K562 (cell line): ENCODE measurements at regions not wholly inside any gene's neighbourhood (a gene's known extent, or its start where the extent isn't known, plus 50 kb on each side); places are given as distances from the start of the nearest gene placed in this dataset.

ENCODE experiments used
- ATAC-seq: fragments of 200-7000 bp; cut with Tn5 transposase; 3 replicates; pipeline ENCODE4 v1.9.1; 2020; ENCODE audit warnings: moderate library complexity
- BruUV-seq: library from RNA; stranded (reverse); fragments of 400-500 nt; replicated peaks from 2 replicates; lab custom pipeline; 2021; lab: Mats Ljungman, UMichigan
- CTCF ChIA-PET: fragments of 300-600 bp; formaldehyde crosslinking; extraction: SDS; loops from one replicate; lab custom pipeline; 2021; ENCODE audit warnings: low intra/inter-chr PET ratio; lab: Yijun Ruan, JAX
- POLR2A ChIA-PET: fragments of 300-600, 350-650 bp; sonication (Branson Sonifier 250); formaldehyde crosslinking; extraction: SDS; loops from one replicate; lab custom pipeline; 2021; ENCODE audit warnings: antibody characterized with exemption, inconsistent platforms; lab: Yijun Ruan, JAX
- DNase-seq, 4 experiments: peaks; one replicate each; pipeline versions ENCODE4 v3.0.0 to v3.0.0-alpha.2; 2011 to 2018; ENCODE audit warnings: low spot score in 3 of 4, mixed read lengths in 3 of 4; ENCODE audit errors: extremely low read depth in 1 of 4
- FAIRE-seq: peaks from 2 replicates; lab custom pipeline; 2011; peaks lifted over from hg19 to GRCh38; lab: Jason Lieb, UNC
- H2AFZ ChIP-seq: 2 replicates; pipeline ENCODE4 v1.6.0; 2011; ENCODE audit warnings: low read depth, low read length, control low read depth, inconsistent platforms
- H3K27ac ChIP-seq: fragments of 200-600 bp; 3 replicates; pipeline ENCODE4 v1.8.0; 2011; ENCODE audit warnings: low read depth, mild to moderate bottlenecking, control low read depth, inconsistent platforms, low read length, moderate library complexity, mixed read lengths; ENCODE audit errors: extremely low read depth
- H3K27me3 ChIP-seq, 2 experiments: fragments of 300-600 bp in 1 of 2; 2 replicates in 1 of 2; 3 replicates in 1 of 2; pipeline versions ENCODE4 v1.6.0 to v1.8.0; 2011; ENCODE audit warnings: inconsistent platforms in 2 of 2, low read length in 2 of 2, mild to moderate bottlenecking in 1 of 2, mixed read lengths in 1 of 2, moderate library complexity in 1 of 2; ENCODE audit not compliant: control insufficient read depth in 2 of 2, insufficient read depth in 2 of 2
- H3K36me3 ChIP-seq: fragments of 300-600 bp; 3 replicates; pipeline ENCODE4 v1.8.0; 2011; ENCODE audit warnings: mild to moderate bottlenecking, low read length, inconsistent platforms; ENCODE audit not compliant: control insufficient read depth, insufficient read depth
- H3K4me1 ChIP-seq, 2 experiments: fragments of 200-600 bp in 1 of 2; replicated peaks in 1 of 2; 2 replicates in 1 of 2; 3 replicates in 1 of 2; pipeline versions ENCODE4 v1.5.1 to v1.8.0; 2011; ENCODE audit warnings: inconsistent platforms in 2 of 2, low read length in 2 of 2, mild to moderate bottlenecking in 1 of 2, mixed read lengths in 1 of 2, moderate library complexity in 1 of 2; ENCODE audit not compliant: control insufficient read depth in 2 of 2, insufficient read depth in 2 of 2
- H3K4me2 ChIP-seq: 2 replicates; pipeline ENCODE4 v1.6.1; 2011; ENCODE audit warnings: low read length, control low read depth, inconsistent platforms, mixed read lengths; ENCODE audit not compliant: insufficient read depth
- H3K4me3 ChIP-seq: fragments of 200-600 bp; sonication (generic), shearing (Covaris generic); 2 replicates; pipeline ENCODE4 v1.5.1; 2016; ENCODE audit warnings: control low read depth, inconsistent platforms
- H3K79me2 ChIP-seq: fragments of 200-600 bp; 3 replicates; pipeline ENCODE4 v1.8.0; 2011; ENCODE audit warnings: low read length, inconsistent platforms; ENCODE audit not compliant: control insufficient read depth, insufficient read depth
- H3K9ac ChIP-seq, 2 experiments: 2 replicates each; pipeline versions ENCODE4 v1.6.0 to v1.6.1; 2011; ENCODE audit warnings: low read depth in 2 of 2, low read length in 2 of 2, control low read depth in 1 of 2, inconsistent platforms in 1 of 2, mild to moderate bottlenecking in 1 of 2, mixed read lengths in 1 of 2; ENCODE audit not compliant: insufficient read depth in 1 of 2
- H3K9me1 ChIP-seq: one replicate; pipeline ENCODE4 v1.6.0; 2011; ENCODE audit warnings: inconsistent platforms, mild to moderate bottlenecking, low read length, moderate library complexity; ENCODE audit not compliant: control insufficient read depth, insufficient read depth
- H3K9me3 ChIP-seq: replicated peaks from 2 replicates; pipeline ENCODE4 v1.5.1; 2011; ENCODE audit warnings: low read depth, low read length, inconsistent platforms; ENCODE audit not compliant: control insufficient read depth, insufficient read depth
- H4K20me1 ChIP-seq: replicated peaks from 2 replicates; pipeline ENCODE4 v1.6.1; 2011; ENCODE audit warnings: low read length, inconsistent platforms, mixed read lengths; ENCODE audit not compliant: control insufficient read depth, insufficient read depth
- BRF2 ChIP-seq: IDR thresholded peaks from 3 replicates; pipeline ENCODE4 v1.6.1; 2011; ENCODE audit warnings: borderline replicate concordance, mild to moderate bottlenecking; ENCODE audit not compliant: insufficient read length, insufficient read depth
- DPF2 ChIP-seq: fragments of 450-650 bp; IDR thresholded peaks from 2 replicates; pipeline ENCODE4 v1.6.1; 2016
- FOXP4 ChIP-seq: sonication (generic); formaldehyde crosslinking; IDR thresholded peaks from 2 replicates; pipeline ENCODE4 v1.8.0; 2022; ENCODE audit warnings: mild to moderate bottlenecking, missing genetic modification reagents, borderline replicate concordance
- HNRNPL ChIP-seq: fragments of 200-400 bp; formaldehyde crosslinking; IDR thresholded peaks from 2 replicates; pipeline ENCODE4 v1.6.1; 2017; ENCODE audit warnings: low read depth, mild to moderate bottlenecking, low read length
- MAFK ChIP-seq: IDR thresholded peaks from 2 replicates; pipeline ENCODE4 v1.6.1; 2011; ENCODE audit warnings: low read length, improper control_type of control experiment
- NR2F6 ChIP-seq: fragments of 450-650 bp; formaldehyde crosslinking; IDR thresholded peaks from 2 replicates; pipeline ENCODE4 v1.4.0; 2020; ENCODE audit warnings: mild to moderate bottlenecking
- RFX1 ChIP-seq: fragments of 450-650 bp; IDR thresholded peaks from 2 replicates; pipeline ENCODE4 v1.6.1; 2016; ENCODE audit warnings: mild to moderate bottlenecking, moderate library complexity
- SPI1 ChIP-seq: IDR thresholded peaks from 2 replicates; pipeline ENCODE4 v1.6.1; 2011; ENCODE audit warnings: low read depth, low read length, control low read depth, borderline replicate concordance
- TBL1XR1 ChIP-seq, 2 experiments: IDR thresholded peaks; 2 replicates each; pipeline ENCODE4 v1.6.1; 2012; ENCODE audit warnings: improper control_type of control experiment in 2 of 2, low read length in 2 of 2, mild to moderate bottlenecking in 1 of 2
- ZNF217 ChIP-seq: sonication (generic); formaldehyde crosslinking; IDR thresholded peaks from 2 replicates; pipeline ENCODE4 v1.8.0; 2022; ENCODE audit warnings: mild to moderate bottlenecking, missing genetic modification reagents
- ZNF239 ChIP-seq: fragments of 250-450 bp; sonication (Bioruptor Pico); IDR thresholded peaks from 2 replicates; pipeline ENCODE4 v1.4.0; 2020; ENCODE audit warnings: mild to moderate bottlenecking
- ZNF436 ChIP-seq: fragments of 250-450, 450-650 bp; sonication (Bioruptor Pico); formaldehyde crosslinking; IDR thresholded peaks from 2 replicates; pipeline ENCODE4 v1.7.0; 2020; ENCODE audit warnings: mild to moderate bottlenecking
- ZNF76 ChIP-seq: fragments of 250-450 bp; sonication (Bioruptor Pico); IDR thresholded peaks from 2 replicates; pipeline ENCODE4 v1.4.0; 2020; ENCODE audit warnings: mild to moderate bottlenecking, moderate library complexity, borderline replicate concordance
- WGBS: fragments of 100-300 bp; shearing (Covaris generic); methylation state at CpG from one replicate; pipeline ENCODE4 v1.1.6; 2016; ENCODE audit warnings: low coverage, mixed read lengths; ENCODE audit not compliant: insufficient coverage; ENCODE audit errors: missing lambda C conversion rate; 5-methylcytosine and 5-hydroxymethylcytosine counted together
- in situ Hi-C: fragments of 300-500 bp; cut with MboI; formaldehyde crosslinking; loops from 4 replicates; pipeline ENCODE4 v1.15.0; 2018; ENCODE audit warnings: inconsistent platforms, mixed read lengths
- intact Hi-C: fragments of 100-400 bp; cut with micrococcal nuclease; formaldehyde crosslinking; loops from 2 replicates; pipeline ENCODE4 v1.14.2; 2022
- TF ChIP-seq, protein P1 (sequence below): fragments of 450-650 bp; conservative IDR thresholded peaks from 2 replicates; pipeline ENCODE4 v1.6.1; 2016; ENCODE audit warnings: missing genetic modification characterization, low read depth, mild to moderate bottlenecking, control low read depth, missing compliant biosample characterization
- TF ChIP-seq, protein P2 (sequence below): sonication (generic); formaldehyde crosslinking; IDR thresholded peaks from 2 replicates; pipeline ENCODE4 v1.8.1; 2022; ENCODE audit warnings: missing genetic modification reagents

DNA sequence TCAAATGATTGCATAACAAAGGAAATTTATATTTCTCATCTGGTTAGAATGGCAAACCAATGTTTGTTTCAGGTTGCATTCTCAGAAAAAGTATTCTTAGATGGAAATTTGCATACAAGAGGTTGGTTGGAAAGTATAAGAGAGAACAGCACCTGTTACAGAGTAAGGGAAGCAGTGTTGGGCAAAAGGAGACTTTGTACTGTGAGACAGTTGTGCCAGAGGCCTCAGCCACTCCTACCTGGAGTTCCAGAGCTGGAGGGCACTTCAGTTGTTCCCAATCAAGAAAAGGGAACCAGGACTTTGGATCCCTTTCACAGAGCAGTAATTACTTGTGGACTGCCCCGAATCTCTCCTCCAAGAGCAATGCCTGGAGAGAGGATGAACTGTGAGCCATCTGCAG, 81.8 kb downstream of the SPRY2 start (continued):
- no peak for TF ChIP-seq BRF2
- TF ChIP-seq ZNF76 (CRISPR knock-in tag) = no peak
- TF ChIP-seq, protein P1, sequence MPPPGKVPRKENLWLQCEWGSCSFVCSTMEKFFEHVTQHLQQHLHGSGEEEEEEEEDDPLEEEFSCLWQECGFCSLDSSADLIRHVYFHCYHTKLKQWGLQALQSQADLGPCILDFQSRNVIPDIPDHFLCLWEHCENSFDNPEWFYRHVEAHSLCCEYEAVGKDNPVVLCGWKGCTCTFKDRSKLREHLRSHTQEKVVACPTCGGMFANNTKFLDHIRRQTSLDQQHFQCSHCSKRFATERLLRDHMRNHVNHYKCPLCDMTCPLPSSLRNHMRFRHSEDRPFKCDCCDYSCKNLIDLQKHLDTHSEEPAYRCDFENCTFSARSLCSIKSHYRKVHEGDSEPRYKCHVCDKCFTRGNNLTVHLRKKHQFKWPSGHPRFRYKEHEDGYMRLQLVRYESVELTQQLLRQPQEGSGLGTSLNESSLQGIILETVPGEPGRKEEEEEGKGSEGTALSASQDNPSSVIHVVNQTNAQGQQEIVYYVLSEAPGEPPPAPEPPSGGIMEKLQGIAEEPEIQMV (tag) = no peak
- TF ChIP-seq ZNF239 (CRISPR knock-in tag) = no peak
- no peak for TF ChIP-seq MAFK
- TF ChIP-seq ZNF217 (CRISPR knock-in tag) = no peak
- TF ChIP-seq, all 486 proteins: peak for 0

GRCh38 chr13:80256352-80256932, 84.5 kb downstream of the SPRY2 start:
- in situ Hi-C loops (no loop called here), intact Hi-C loops (no loop called here)
- no TSS peak for BruUV-seq
- no peaks in the 10 kb centered on the region for H3K36me3 ChIP-seq
- ATAC-seq = no peak
- H3K4me2 ChIP-seq = no peak overlapping the region
- no peak for DNase-seq
- no peaks in the 10 kb centered on the region for H3K9me3 ChIP-seq
- no peaks in the 10 kb centered on the region for H3K4me1 ChIP-seq
- WGBS = 3% methylated on average over 6 of the region's 7 CpGs
- no peaks in the 10 kb centered on the region for H3K79me2 ChIP-seq
- ChIA-PET CTCF (no interaction called here), POLR2A (no interaction called here)
- no peak overlapping the region for H3K9ac ChIP-seq
- no peak overlapping the region for H2AFZ ChIP-seq
- no peaks in the 10 kb centered on the region for H4K20me1 ChIP-seq
- H3K27me3 ChIP-seq = no peaks in the 10 kb centered on the region
- no peaks in the 10 kb centered on the region for H3K9me1 ChIP-seq
- H3K27ac ChIP-seq = no peak overlapping the region
- no peak for TF ChIP-seq NR2F6
- no peak for TF ChIP-seq RFX1
- no peak for TF ChIP-seq HNRNPL
- no peak for TF ChIP-seq ZNF436 (CRISPR knock-in tag)
- TF ChIP-seq DPF2 = no peak
- no peak for TF ChIP-seq TBL1XR1 (IDR thresholded peaks at IDR 0.05; ENCODE audit: low read length in 2 of 2)
- no peak for TF ChIP-seq FOXP4 (CRISPR knock-in tag)
- TF ChIP-seq, protein P2, sequence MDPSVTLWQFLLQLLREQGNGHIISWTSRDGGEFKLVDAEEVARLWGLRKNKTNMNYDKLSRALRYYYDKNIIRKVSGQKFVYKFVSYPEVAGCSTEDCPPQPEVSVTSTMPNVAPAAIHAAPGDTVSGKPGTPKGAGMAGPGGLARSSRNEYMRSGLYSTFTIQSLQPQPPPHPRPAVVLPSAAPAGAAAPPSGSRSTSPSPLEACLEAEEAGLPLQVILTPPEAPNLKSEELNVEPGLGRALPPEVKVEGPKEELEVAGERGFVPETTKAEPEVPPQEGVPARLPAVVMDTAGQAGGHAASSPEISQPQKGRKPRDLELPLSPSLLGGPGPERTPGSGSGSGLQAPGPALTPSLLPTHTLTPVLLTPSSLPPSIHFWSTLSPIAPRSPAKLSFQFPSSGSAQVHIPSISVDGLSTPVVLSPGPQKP = no peak
- no peak for TF ChIP-seq SPI1
- FAIRE-seq = no peak
- H3K4me3 ChIP-seq = no peak overlapping the region
